RWPE2 (cell line): ENCODE measurements at regions not wholly inside any gene's neighbourhood (a gene's known extent, or its start where the extent isn't known, plus 50 kb on each side); places are given as distances from the start of the nearest gene placed in this dataset.

Experiments
- ATAC-seq: fragments of 200-7000 bp; cut with Tn5 transposase; 3 replicates; pipeline ENCODE4 v1.9.1; 2021; ENCODE audit warnings: low read depth
- DNase-seq: peaks from one replicate; pipeline ENCODE4 v3.0.0-alpha.2; 2020; ENCODE audit warnings: low spot score
- H3K27ac ChIP-seq: fragments of 450-650 bp; 2 replicates; pipeline ENCODE4 v1.5.1; 2017; ENCODE audit warnings: mild to moderate bottlenecking; ENCODE audit not compliant: poor library complexity, severe bottlenecking
- H3K27me3 ChIP-seq: fragments of 250-450 bp; sonication (Bioruptor Pico); 2 replicates; pipeline ENCODE4 v1.5.1; 2021; ENCODE audit warnings: mild to moderate bottlenecking, moderate library complexity; ENCODE audit not compliant: insufficient read depth, poor library complexity, severe bottlenecking
- H3K36me3 ChIP-seq: fragments of 250-450 bp; sonication (Bioruptor Pico); 2 replicates; pipeline ENCODE4 v1.5.1; 2020; ENCODE audit warnings: low read depth, mild to moderate bottlenecking, moderate library complexity
- H3K4me1 ChIP-seq: fragments of 250-450 bp; sonication (Bioruptor Pico); 2 replicates; pipeline ENCODE4 v1.5.1; 2021; ENCODE audit warnings: mild to moderate bottlenecking, moderate library complexity; ENCODE audit not compliant: insufficient read depth, poor library complexity, severe bottlenecking
- H3K4me3 ChIP-seq: fragments of 250-450 bp; sonication (Bioruptor Pico); 2 replicates; pipeline ENCODE4 v1.5.1; 2021; ENCODE audit warnings: mild to moderate bottlenecking, moderate library complexity; ENCODE audit not compliant: severe bottlenecking
- H3K9me3 ChIP-seq: fragments of 250-450 bp; sonication (Bioruptor Pico); 2 replicates; pipeline ENCODE4 v1.5.1; 2021; ENCODE audit warnings: mild to moderate bottlenecking, moderate library complexity; ENCODE audit not compliant: severe bottlenecking
- TF ChIP-seq, protein P1 (sequence below): fragments of 450-650 bp; IDR thresholded peaks from one replicate; pipeline ENCODE4 v1.5.1; 2017; ENCODE audit warnings: mild to moderate bottlenecking, moderate library complexity; ENCODE audit not compliant: poor library complexity, severe bottlenecking

DNA sequence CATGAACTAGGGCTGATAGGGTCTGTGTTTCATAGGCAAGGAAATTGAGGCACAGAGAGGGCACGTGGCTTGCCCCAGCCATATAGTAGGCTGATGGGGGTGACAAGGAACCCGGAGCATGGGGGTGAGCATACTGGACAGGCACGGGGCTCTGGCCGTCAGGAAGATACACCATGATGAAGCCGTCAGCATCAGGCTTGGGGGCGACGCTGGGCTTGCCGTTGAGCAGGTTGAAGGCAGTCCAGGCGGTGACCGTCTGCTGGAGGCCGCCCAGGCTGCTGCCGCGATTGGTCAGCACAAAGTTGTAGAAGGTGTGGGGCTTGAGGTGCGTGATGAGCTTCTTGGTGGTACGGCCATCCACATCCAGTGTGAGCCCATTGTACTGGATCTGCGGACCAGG lies 119.7 kb downstream of the PTPRS start:
- Histone ChIP-seq H3K36me3 (no peaks in the 10 kb centered on the region), H3K9me3 (no peaks in the 10 kb centered on the region), H3K27me3 (no peaks in the 10 kb centered on the region), H3K4me1 (no peaks in the 10 kb centered on the region), H3K4me3 (no peak overlapping the region), H3K27ac (no peak overlapping the region)
- ATAC-seq (no peak), DNase-seq (no peak)
- TF ChIP-seq, protein P1, sequence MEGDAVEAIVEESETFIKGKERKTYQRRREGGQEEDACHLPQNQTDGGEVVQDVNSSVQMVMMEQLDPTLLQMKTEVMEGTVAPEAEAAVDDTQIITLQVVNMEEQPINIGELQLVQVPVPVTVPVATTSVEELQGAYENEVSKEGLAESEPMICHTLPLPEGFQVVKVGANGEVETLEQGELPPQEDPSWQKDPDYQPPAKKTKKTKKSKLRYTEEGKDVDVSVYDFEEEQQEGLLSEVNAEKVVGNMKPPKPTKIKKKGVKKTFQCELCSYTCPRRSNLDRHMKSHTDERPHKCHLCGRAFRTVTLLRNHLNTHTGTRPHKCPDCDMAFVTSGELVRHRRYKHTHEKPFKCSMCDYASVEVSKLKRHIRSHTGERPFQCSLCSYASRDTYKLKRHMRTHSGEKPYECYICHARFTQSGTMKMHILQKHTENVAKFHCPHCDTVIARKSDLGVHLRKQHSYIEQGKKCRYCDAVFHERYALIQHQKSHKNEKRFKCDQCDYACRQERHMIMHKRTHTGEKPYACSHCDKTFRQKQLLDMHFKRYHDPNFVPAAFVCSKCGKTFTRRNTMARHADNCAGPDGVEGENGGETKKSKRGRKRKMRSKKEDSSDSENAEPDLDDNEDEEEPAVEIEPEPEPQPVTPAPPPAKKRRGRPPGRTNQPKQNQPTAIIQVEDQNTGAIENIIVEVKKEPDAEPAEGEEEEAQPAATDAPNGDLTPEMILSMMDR, result no peak

DNA sequence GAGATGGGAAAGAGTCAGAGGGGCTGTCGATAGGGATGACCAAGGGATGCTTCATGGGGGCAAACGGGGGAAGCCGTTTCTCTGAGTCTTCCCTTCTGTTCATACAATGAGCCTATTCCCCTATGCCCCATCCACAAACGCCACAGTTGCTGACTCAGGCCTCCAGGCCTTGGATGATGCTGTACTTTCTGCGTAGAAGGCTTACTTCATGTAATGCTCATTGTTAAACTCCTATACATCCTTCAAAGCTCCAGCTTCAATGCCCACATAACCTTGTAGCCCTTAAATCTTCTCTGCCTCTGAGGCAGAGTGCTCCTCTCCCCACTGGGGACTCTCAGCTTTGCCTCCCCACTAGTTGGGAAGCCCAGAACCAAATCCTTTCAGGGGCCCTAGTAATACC lies 120.3 kb downstream of the PTPRS start:
- ATAC-seq (no peak), DNase-seq (no peak)
- Histone ChIP-seq H3K4me1 (no peaks in the 10 kb centered on the region), H3K4me3 (no peak overlapping the region), H3K27me3 (no peaks in the 10 kb centered on the region), H3K9me3 (no peaks in the 10 kb centered on the region), H3K36me3 (no peaks in the 10 kb centered on the region), H3K27ac (no peak overlapping the region)
- TF ChIP-seq, protein P1, result no peak

DNA sequence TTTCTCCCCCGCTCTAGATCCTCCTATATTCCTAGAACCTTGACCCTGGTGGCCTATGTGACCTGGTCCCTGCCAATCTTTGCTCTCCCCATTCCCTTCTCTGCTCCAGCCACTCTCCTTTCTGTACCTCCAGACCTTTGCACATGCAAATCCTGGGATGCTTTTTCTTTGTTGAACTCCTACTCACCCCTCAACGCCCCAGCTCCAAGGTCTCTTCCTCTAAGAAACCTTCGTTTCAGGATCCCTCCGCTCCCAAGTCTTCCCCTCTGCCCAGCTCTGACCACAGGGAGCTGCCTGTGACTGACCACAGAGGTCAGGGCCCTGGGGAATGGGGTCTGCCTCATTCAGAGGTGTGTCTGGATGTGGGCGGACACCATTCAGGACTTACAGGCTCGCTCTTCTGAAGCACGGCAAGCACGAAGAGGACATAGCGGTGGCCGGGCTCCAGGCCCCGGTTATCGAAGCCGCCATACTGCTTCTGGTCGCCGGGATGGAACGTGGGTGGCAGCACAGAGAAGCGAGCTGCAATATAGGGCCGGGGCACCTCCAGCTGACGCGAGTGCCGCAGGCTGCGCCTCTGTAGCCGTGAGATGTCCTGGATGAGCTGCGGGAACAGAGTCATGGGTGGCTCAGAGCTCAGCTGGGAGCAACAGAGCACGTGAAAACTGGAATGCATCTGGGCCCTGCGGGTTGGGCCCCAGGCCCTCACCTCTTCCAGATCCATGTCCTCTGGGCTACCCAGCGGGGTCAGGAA lies 120.9 kb downstream of the PTPRS start:
- Histone ChIP-seq H3K4me1 (no peaks in the 10 kb centered on the region), H3K4me3 (no peak overlapping the region), H3K27ac (no peak overlapping the region), H3K27me3 (no peaks in the 10 kb centered on the region), H3K36me3 (no peaks in the 10 kb centered on the region), H3K9me3 (no peaks in the 10 kb centered on the region)
- no peak for DNase-seq
- TF ChIP-seq, protein P1, result no peak
- ATAC-seq, result no peak

DNA sequence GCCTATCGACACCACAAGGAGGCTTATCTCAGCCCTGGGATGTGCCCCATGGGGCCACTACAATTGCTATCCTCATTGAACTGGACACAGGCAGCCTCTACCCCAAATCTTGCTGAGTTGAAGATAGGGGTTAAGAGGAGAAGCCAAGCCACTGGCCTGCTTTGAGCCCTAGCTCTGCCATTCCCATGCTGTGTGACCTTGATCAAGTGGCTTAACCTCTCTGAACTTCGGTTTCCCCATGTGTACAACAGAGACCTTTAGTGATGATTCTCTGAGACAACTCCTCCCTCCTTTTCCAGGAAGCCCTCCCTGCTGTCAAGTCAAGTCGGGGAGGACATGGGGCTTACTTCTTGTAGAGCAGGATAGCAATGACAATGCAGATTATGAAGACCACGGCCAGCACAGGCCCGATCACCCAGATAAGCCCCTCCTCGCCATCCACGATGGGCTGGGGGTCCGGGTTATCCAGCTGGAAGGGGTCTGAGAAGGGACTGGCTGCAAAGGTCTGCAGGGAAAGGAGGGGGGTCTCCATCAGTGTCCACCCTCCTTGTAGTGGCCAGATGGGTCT lies 121.6 kb downstream of the PTPRS start:
- Histone ChIP-seq H3K4me1 (no peaks in the 10 kb centered on the region), H3K36me3 (no peaks in the 10 kb centered on the region), H3K9me3 (no peaks in the 10 kb centered on the region), H3K27me3 (no peaks in the 10 kb centered on the region), H3K27ac (no peak overlapping the region), H3K4me3 (no peak overlapping the region)
- no peak for DNase-seq
- ATAC-seq, result no peak
- TF ChIP-seq, protein P1, result no peak

DNA sequence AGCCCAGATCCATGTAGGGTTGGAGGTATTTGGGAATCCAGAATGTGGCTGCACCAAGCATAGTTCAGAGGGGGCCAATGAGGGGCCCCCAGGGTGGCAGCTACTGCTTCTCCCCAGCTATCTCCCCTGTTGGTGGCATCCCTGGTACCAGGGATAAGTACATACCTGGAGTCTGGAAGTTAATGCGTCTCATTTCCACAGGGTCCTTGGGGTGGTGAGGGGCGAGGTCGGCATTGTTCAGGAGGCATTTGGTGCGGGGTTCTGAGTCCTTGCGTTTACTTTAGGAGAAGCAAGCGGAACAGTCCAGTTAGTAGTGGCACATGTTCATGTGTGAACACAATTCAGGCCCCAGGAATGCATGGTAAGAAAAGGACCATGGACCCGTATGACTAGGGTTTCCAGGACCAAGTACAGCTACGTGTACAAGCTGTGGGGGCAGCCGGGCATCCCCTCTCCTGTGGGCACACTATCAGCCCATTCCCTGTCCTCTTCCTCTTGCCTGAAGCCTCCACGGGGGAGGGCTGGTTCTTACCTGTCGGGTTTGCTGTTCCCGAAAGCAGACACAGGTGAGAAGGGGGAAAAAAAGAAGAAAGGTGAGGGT lies 122.3 kb downstream of the PTPRS start:
- Histone ChIP-seq H3K27me3 (no peaks in the 10 kb centered on the region), H3K36me3 (no peaks in the 10 kb centered on the region), H3K9me3 (no peaks in the 10 kb centered on the region), H3K4me3 (no peak overlapping the region), H3K4me1 (no peaks in the 10 kb centered on the region), H3K27ac (no peak overlapping the region)
- DNase-seq (no peak), ATAC-seq (no peak)
- TF ChIP-seq, protein P1, result no peak
